Prostate gland (tissue), 2 donors: ENCODE measurements at regions not wholly inside any gene's neighbourhood (a gene's known extent, or its start where the extent isn't known, plus 50 kb on each side); places are given as distances from the start of the nearest gene placed in this dataset.

ENCODE experiments used
- DNase-seq: peaks from one replicate; pipeline ENCODE4 v3.0.0-alpha.2; 2019; ENCODE audit warnings: low spot score
- H3K27ac ChIP-seq, 2 donors: fragments of 200-600 bp; sonication (generic); 2 replicates each; pipeline ENCODE4 v1.5.1; 2017 to 2019
- H3K27me3 ChIP-seq: fragments of 200-600 bp; sonication (generic); replicated peaks from 2 replicates; pipeline ENCODE4 v1.5.1; 2019; ENCODE audit not compliant: insufficient read depth
- H3K36me3 ChIP-seq, 2 donors: fragments of 200-600 bp; sonication (generic); 1 replicate in 1 of 2; 2 replicates in 1 of 2; pipeline versions ENCODE4 v1.5.1 to v1.8.1; 2017 to 2019
- H3K4me1 ChIP-seq: fragments of 200-600 bp; sonication (generic); replicated peaks from 2 replicates; pipeline ENCODE4 v1.5.1; 2019
- H3K4me3 ChIP-seq, 2 donors: fragments of 200-600 bp; sonication (generic); 2 replicates each; pipeline ENCODE4 v1.5.1; 2017 to 2019
- H3K9me3 ChIP-seq: fragments of 200-600 bp; sonication (generic); 2 replicates; pipeline ENCODE4 v1.5.1; 2017
- POLR2A ChIP-seq: fragments of 450-650 bp; IDR thresholded peaks from one replicate; pipeline ENCODE4 v1.6.1; 2016; ENCODE audit warnings: antibody characterized with exemption, mild to moderate bottlenecking
- POLR2AphosphoS5 ChIP-seq: sonication (generic); formaldehyde crosslinking; IDR thresholded peaks from one replicate; pipeline ENCODE4 v1.6.1; 2017; ENCODE audit warnings: antibody characterized with exemption
- WGBS: methylation state at CpG from one replicate; pipeline ENCODE4 v1.1.5; 2018; 5-methylcytosine and 5-hydroxymethylcytosine counted together
- intact Hi-C: fragments of 100-400 bp; cut with DNase I; formaldehyde crosslinking; loops from one replicate; pipeline ENCODE4 v1.14.2; 2022
- TF ChIP-seq, protein P1 (sequence below), 4 experiments: fragments of 200-600 bp in 2 of 4; fragments of 450-650 bp in 2 of 4; sonication (generic) in 2 of 4; IDR thresholded peaks; 1 replicate in 3 of 4; 2 replicates in 1 of 4; pipeline ENCODE4 v1.5.1; 2016 to 2019; ENCODE audit warnings: antibody characterized with exemption in 4 of 4, mild to moderate bottlenecking in 2 of 4, moderate library complexity in 2 of 4

DNA sequence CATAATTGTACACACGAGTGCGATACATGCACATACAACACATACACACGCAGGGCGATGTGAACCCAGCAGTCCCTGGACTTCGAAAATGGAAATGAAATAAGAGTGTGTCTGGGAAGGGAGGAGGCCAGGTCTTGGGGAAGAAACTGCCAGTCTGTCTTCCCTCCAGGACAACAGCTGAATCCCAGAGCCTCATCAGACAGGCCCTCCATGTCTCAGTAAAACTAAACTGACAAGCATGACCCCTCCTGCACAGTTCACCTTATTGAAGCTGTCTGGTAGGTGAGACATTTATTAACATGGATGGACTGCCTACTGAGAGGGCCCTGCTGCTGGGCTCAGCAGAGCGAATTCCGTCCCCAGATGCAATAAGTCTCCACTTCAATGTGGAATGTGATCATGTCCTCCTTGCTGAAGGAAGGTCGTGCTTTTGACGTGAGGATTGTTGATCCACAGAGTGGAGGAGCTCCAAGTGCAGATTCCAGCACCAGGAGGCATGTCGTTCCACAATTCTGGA is 117.4 kb downstream of the SOX9 start:
- no peaks in the 10 kb centered on the region for H3K9me3 ChIP-seq
- no peaks in the 10 kb centered on the region for H3K4me1 ChIP-seq
- H3K4me3 ChIP-seq: no peak overlapping the region
- no peak overlapping the region for H3K27ac ChIP-seq
- intact Hi-C loops: no loop called here
- WGBS: 84% methylated on average over 10 of the region's 10 CpGs
- DNase-seq: no peak
- TF ChIP-seq POLR2AphosphoS5 (no peak), POLR2A (no peak)
- TF ChIP-seq, protein P1, sequence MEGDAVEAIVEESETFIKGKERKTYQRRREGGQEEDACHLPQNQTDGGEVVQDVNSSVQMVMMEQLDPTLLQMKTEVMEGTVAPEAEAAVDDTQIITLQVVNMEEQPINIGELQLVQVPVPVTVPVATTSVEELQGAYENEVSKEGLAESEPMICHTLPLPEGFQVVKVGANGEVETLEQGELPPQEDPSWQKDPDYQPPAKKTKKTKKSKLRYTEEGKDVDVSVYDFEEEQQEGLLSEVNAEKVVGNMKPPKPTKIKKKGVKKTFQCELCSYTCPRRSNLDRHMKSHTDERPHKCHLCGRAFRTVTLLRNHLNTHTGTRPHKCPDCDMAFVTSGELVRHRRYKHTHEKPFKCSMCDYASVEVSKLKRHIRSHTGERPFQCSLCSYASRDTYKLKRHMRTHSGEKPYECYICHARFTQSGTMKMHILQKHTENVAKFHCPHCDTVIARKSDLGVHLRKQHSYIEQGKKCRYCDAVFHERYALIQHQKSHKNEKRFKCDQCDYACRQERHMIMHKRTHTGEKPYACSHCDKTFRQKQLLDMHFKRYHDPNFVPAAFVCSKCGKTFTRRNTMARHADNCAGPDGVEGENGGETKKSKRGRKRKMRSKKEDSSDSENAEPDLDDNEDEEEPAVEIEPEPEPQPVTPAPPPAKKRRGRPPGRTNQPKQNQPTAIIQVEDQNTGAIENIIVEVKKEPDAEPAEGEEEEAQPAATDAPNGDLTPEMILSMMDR (IDR thresholded peaks at IDR 0.05): no peak
- no peaks in the 10 kb centered on the region for H3K36me3 ChIP-seq
- H3K27me3 ChIP-seq: no peaks in the 10 kb centered on the region

DNA sequence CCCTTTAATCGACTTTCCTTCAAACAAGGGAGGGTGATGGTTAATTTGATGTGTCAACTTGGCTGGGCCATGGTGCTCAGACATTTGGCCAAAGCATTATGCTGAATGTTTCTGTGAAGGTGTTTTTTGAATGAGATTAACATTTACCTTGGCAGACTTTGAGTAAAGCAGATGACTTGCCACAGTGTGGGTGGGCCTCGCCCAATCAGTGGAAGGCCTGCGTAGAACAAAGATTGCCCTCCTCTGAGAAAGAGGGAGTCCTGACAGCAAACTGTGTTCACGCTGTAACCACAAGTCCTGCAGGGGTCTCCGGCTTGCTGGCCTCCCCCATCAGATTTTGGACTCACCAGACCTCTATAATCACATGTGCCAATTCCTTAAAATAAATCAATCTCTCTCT is 118.7 kb downstream of the SOX9 start:
- H3K9me3 ChIP-seq: no peaks in the 10 kb centered on the region
- H3K36me3 ChIP-seq: no peaks in the 10 kb centered on the region
- 97% methylated on average over 5 of the region's 5 CpGs for WGBS
- no peak for DNase-seq
- no peak overlapping the region for H3K27ac ChIP-seq
- H3K4me1 ChIP-seq: no peaks in the 10 kb centered on the region
- intact Hi-C loops: no loop called here
- TF ChIP-seq POLR2AphosphoS5: no peak
- no peak for TF ChIP-seq POLR2A
- TF ChIP-seq, protein P1 (IDR thresholded peaks at IDR 0.05): no peak
- H3K27me3 ChIP-seq: no peaks in the 10 kb centered on the region
- no peak overlapping the region for H3K4me3 ChIP-seq

DNA sequence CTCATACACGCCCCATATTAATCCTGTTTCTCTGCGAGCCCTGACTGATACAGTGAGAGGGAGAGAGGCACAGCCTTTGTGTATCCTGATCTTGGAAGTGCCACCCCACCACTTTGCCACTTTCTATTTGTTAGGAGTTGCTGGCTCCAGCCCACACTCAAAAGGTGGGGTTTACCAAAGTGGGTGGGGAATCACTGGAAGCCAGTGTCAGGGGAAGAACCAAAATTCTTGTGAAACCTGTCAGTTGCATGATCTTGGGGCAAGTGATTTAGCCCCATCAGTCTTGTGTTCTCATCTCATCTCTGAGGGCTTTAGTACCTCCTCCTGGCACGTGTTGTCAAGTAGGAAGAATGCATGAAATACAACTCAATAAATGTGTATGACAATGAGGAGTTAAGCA is 119.5 kb downstream of the SOX9 start:
- intact Hi-C loops: no loop called here
- H3K27me3 ChIP-seq: no peaks in the 10 kb centered on the region
- TF ChIP-seq POLR2AphosphoS5: no peak
- TF ChIP-seq, protein P1 (IDR thresholded peaks at IDR 0.05): no peak
- no peak for TF ChIP-seq POLR2A
- H3K27ac ChIP-seq: no peak overlapping the region
- H3K36me3 ChIP-seq: no peaks in the 10 kb centered on the region
- no peaks in the 10 kb centered on the region for H3K9me3 ChIP-seq
- no peak for DNase-seq
- 87% methylated on average over 3 of the region's 3 CpGs for WGBS
- no peaks in the 10 kb centered on the region for H3K4me1 ChIP-seq
- no peak overlapping the region for H3K4me3 ChIP-seq

DNA sequence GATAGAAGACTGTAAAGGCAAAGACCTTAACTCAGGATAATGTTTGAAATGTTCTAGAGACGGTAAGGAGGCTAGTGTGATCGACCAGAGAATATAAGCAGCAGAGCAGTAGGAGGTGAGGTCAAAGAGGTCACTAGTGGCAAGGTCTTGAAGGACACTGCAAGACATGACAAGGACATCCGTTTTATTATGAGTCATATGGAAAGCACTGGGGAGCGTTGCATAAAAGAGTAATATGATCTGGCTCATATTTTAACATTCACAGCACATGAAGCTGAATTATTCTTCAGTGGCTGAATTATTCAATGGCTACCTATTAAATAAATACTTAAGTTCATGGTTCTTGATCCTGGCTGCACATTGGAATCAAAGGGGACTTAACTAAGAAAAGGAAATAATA is 123.7 kb downstream of the SOX9 start:
- no peak for DNase-seq
- no peak overlapping the region for H3K27ac ChIP-seq
- intact Hi-C loops: no loop called here
- H3K9me3 ChIP-seq: no peaks in the 10 kb centered on the region
- no peaks in the 10 kb centered on the region for H3K27me3 ChIP-seq
- H3K4me1 ChIP-seq: no peaks in the 10 kb centered on the region
- no peaks in the 10 kb centered on the region for H3K36me3 ChIP-seq
- no peak overlapping the region for H3K4me3 ChIP-seq
- 89% methylated on average over 4 of the region's 4 CpGs for WGBS
- TF ChIP-seq, protein P1 (IDR thresholded peaks at IDR 0.05): no peak
- TF ChIP-seq POLR2AphosphoS5 (no peak), POLR2A (no peak)

DNA sequence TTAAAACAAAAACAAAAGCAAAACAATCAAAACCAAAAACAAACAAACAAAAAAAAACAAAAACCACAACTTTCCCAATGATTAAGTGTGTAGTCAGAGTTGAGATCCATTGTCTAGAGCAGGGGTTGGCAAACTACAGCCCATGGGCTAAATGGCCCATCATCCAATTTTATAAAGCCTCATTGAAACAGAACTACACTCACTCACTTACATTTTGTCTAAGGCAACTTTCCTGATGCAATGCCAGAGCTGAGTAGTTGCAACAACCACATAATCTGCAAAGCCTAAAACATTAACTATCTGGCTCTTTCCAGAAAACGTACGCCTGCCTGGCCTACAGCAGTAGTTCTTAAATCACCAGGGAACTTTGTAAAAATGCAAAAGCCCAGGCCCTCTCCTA is 124.1 kb downstream of the SOX9 start:
- no peak for DNase-seq
- Histone ChIP-seq H3K4me3 (no peak overlapping the region), H3K9me3 (no peaks in the 10 kb centered on the region), H3K27ac (no peak overlapping the region), H3K36me3 (no peaks in the 10 kb centered on the region), H3K4me1 (no peaks in the 10 kb centered on the region), H3K27me3 (no peaks in the 10 kb centered on the region)
- 90% methylated on average over 2 of the region's 2 CpGs for WGBS
- TF ChIP-seq, protein P1 (IDR thresholded peaks at IDR 0.05): no peak
- no peak for TF ChIP-seq POLR2A
- no peak for TF ChIP-seq POLR2AphosphoS5
- intact Hi-C loops: no loop called here
